ENCODE measurements at regions not wholly inside any gene's neighbourhood (a gene's known extent, or its start where the extent isn't known, plus 50 kb on each side); places are given as distances from the start of the nearest gene placed in this dataset.

DNA sequence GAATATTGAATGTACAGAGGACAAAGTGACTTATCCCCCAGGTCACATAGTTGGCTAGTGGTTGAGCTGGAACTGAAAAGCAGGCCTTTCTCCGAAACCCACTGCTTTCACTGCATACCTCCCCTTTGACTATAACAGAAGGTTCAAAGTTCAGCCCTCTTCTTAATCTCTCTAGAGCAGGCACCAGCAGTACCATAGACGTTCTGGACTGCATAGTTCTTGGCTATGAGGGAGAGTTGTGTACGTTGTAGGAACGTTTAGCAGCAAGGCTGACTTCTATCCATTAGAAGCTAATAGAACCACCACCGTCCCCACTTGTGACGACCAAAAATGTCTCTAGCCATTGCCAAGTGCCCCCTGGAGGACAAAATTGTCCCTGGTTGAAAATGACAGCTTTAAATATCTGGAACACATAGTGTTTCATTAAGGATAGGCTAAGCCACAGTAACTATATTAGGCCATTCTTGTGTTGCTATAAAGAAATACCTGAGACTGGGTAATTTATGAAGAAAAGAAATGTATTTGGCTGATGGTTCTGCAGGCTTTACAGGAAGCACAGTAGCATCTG is 123.8 kb upstream of the MTHFD1L start:
- TF ChIP-seq, protein P1, sequence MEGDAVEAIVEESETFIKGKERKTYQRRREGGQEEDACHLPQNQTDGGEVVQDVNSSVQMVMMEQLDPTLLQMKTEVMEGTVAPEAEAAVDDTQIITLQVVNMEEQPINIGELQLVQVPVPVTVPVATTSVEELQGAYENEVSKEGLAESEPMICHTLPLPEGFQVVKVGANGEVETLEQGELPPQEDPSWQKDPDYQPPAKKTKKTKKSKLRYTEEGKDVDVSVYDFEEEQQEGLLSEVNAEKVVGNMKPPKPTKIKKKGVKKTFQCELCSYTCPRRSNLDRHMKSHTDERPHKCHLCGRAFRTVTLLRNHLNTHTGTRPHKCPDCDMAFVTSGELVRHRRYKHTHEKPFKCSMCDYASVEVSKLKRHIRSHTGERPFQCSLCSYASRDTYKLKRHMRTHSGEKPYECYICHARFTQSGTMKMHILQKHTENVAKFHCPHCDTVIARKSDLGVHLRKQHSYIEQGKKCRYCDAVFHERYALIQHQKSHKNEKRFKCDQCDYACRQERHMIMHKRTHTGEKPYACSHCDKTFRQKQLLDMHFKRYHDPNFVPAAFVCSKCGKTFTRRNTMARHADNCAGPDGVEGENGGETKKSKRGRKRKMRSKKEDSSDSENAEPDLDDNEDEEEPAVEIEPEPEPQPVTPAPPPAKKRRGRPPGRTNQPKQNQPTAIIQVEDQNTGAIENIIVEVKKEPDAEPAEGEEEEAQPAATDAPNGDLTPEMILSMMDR (conservative IDR thresholded peaks at IDR 0.05): peak; percentile 47
- no peak for TF ChIP-seq EZH2 (IDR thresholded peaks at IDR 0.05; ENCODE audit: low read depth)

All from PC-9 (cell line).